ENCODE measurements at regions not wholly inside any gene's neighbourhood (a gene's known extent, or its start where the extent isn't known, plus 50 kb on each side); places are given as distances from the start of the nearest gene placed in this dataset.

DNA sequence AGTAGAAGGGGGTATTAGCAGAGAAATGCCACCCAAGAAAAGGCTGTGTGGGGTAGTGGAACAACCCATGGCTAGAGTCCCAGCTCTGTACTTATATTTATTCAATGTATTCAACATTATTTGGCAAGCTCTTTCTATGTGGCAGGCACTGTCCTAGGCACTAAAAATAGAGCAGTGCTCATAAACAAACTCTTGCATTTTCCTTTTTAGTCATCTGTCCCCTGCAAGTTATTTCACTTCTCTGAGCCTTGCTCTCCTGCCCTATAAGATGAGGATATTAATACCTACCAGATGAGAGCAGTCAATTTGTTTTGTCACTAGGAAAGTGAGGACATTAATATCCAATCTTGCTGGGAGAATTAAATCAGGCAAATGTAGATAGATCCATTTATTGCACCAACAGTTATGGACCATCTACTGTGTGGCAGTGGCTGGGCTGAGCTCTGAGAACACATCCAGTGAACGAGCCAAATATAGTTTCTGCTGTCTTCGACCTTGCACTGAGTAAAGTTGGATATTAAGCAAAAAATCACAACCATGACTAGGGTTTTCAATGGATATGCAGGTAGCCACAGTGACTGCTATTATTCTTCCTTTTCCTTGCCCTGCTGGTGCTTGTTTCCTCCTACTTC is 314.3 kb upstream of the TBX3 start:
- Histone ChIP-seq H3K27ac (no peak overlapping the region), H3K4me3 (no peak overlapping the region), H3K27me3 (ENCODE audit: insufficient read depth in 3 of 3, low read length in 2 of 3) (peaks cover 0 to 1% (median 0%) of the 10 kb centered on the region in 3 donors), H3K9me3 (no peaks in the 10 kb centered on the region), H3K36me3 (ENCODE audit: insufficient read depth in 1 of 2, low read depth in 1 of 2) (no peaks in the 10 kb centered on the region), H3K4me1 (no peaks in the 10 kb centered on the region)
- WGBS, 3 donors: 36 to 56% (median 53%) methylated on average over 2 of the region's 2 CpGs
- ATAC-seq (no peak), DNase-seq (no peak)
- TF ChIP-seq, protein P1, sequence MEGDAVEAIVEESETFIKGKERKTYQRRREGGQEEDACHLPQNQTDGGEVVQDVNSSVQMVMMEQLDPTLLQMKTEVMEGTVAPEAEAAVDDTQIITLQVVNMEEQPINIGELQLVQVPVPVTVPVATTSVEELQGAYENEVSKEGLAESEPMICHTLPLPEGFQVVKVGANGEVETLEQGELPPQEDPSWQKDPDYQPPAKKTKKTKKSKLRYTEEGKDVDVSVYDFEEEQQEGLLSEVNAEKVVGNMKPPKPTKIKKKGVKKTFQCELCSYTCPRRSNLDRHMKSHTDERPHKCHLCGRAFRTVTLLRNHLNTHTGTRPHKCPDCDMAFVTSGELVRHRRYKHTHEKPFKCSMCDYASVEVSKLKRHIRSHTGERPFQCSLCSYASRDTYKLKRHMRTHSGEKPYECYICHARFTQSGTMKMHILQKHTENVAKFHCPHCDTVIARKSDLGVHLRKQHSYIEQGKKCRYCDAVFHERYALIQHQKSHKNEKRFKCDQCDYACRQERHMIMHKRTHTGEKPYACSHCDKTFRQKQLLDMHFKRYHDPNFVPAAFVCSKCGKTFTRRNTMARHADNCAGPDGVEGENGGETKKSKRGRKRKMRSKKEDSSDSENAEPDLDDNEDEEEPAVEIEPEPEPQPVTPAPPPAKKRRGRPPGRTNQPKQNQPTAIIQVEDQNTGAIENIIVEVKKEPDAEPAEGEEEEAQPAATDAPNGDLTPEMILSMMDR (IDR thresholded peaks at IDR 0.05): no peak
- intact Hi-C loops (cut with DNase I): no loop called here

DNA sequence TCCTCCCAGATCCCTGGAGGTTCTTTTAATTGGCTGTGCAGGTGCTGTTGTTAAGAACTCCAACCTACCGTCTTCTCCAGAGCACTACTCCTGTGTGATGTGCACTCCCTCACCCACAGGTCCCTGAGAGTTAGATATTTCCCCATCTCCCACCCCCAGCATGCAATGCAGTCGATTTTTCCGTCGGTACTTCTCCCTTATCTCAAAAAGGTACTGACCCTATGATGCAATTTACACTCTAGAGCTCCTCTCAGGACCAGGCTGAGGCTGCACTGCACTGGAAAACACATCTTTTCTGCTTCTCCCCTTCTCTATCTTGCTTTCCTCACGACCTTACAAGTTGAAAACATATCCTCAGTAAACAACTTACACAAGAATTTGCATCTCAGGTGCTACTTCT is 312.4 kb upstream of the TBX3 start:
- TF ChIP-seq, protein P1 (IDR thresholded peaks at IDR 0.05): no peak
- Histone ChIP-seq H3K36me3 (ENCODE audit: insufficient read depth in 1 of 2, low read depth in 1 of 2) (no peaks in the 10 kb centered on the region), H3K9me3 (no peaks in the 10 kb centered on the region), H3K27me3 (ENCODE audit: insufficient read depth in 3 of 3, low read length in 2 of 3) (peaks cover 0 to 1% (median 0%) of the 10 kb centered on the region in 3 donors), H3K4me3 (no peak overlapping the region), H3K4me1 (no peaks in the 10 kb centered on the region), H3K27ac (no peak overlapping the region)
- ATAC-seq (no peak), DNase-seq (no peak)
- intact Hi-C loops (cut with DNase I): no loop called here
- WGBS, 3 donors: 85 to 93% (median 90%) methylated on average over 5 of the region's 5 CpGs

DNA sequence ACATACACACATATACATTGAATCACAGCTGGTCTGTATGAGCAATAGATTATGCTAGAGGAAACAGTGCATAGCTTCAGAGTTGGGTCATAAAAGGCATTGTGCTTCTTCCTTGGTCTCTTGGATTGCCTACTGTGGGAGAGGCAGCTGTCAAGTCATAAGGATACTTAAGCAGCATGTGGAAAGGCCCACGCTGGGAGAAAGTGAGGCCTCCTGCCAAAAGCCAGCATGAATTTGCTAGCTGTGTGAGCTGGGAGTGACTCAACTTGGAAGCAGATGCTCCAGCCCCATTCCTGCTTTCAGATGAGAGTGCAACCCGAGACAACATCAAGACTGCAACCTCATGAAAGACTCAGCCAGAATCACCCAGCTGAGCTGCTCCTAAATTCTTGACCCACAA is 311.9 kb upstream of the TBX3 start:
- H3K4me1 ChIP-seq: no peaks in the 10 kb centered on the region
- TF ChIP-seq, protein P1 (IDR thresholded peaks at IDR 0.05): no peak
- no peak for ATAC-seq
- H3K9me3 ChIP-seq: no peaks in the 10 kb centered on the region
- H3K27me3 ChIP-seq (ENCODE audit: insufficient read depth in 3 of 3, low read length in 2 of 3): peaks cover 0 to 1% (median 0%) of the 10 kb centered on the region in 3 donors
- DNase-seq: no peak
- H3K27ac ChIP-seq: no peak overlapping the region
- 48 to 53% (median 50%) methylated on average over 2 of the region's 2 CpGs for WGBS, 3 donors
- no peaks in the 10 kb centered on the region for H3K36me3 ChIP-seq (ENCODE audit: insufficient read depth in 1 of 2, low read depth in 1 of 2)
- H3K4me3 ChIP-seq: no peak overlapping the region
- intact Hi-C loops (cut with DNase I): no loop called here

DNA sequence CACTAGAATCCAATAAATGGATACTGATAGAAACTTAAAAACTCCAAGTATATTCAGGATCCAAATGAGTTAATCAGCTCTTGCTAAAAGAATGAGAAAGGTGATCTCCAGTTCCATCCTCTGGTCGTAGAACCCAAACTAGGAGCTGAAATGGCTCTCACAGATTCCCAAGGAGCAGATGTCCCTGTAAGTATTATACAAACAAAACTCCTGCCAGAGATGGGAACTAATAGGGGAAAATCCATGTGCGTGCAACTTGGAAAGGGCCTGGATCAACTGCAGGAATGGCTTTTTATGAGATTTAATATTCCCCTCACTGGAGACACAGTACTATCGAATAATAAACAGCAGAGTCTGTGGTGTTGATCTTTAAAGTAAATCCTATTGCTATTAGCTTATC is 309.2 kb upstream of the TBX3 start:
- no peak for ATAC-seq
- H3K27ac ChIP-seq: no peak overlapping the region

More for the DNA sequence above, 309.2 kb upstream of the TBX3 start:
- Histone ChIP-seq H3K9me3 (no peaks in the 10 kb centered on the region), H3K27me3 (ENCODE audit: insufficient read depth in 3 of 3, low read length in 2 of 3) (no peaks in the 10 kb centered on the region), H3K36me3 (ENCODE audit: insufficient read depth in 1 of 2, low read depth in 1 of 2) (no peaks in the 10 kb centered on the region), H3K4me1 (no peaks in the 10 kb centered on the region), H3K4me3 (no peak overlapping the region)
- no peak for DNase-seq
- TF ChIP-seq, protein P1 (IDR thresholded peaks at IDR 0.05): no peak
- intact Hi-C loops (cut with DNase I): no loop called here
- 33 to 44% (median 43%) methylated on average over 3 of the region's 3 CpGs for WGBS, 3 donors

All from psoas muscle (tissue), 7 donors.